ENCODE measurements at regions not wholly inside any gene's neighbourhood (a gene's known extent, or its start where the extent isn't known, plus 50 kb on each side); places are given as distances from the start of the nearest gene placed in this dataset.

DNA sequence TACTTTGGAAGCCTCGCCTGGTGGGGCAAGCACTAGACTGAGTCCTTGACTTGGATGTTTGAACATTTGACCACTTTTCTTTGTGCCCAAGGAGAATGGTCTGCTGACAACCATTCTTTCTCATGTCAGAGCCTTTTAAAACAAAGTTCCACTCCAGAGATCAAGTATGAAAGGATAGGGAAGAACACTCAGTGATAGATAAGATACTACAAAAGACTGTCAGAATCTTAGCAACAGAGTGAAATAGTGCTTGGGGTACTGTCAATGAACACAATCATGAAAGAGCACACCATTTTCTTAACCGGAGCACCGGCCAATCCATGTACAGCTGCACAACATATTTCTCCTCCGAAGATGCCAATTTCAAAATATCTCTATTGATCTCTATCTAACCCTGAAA is 82.8 kb upstream of the ADO start:
- DNase-seq: no peak

DNA sequence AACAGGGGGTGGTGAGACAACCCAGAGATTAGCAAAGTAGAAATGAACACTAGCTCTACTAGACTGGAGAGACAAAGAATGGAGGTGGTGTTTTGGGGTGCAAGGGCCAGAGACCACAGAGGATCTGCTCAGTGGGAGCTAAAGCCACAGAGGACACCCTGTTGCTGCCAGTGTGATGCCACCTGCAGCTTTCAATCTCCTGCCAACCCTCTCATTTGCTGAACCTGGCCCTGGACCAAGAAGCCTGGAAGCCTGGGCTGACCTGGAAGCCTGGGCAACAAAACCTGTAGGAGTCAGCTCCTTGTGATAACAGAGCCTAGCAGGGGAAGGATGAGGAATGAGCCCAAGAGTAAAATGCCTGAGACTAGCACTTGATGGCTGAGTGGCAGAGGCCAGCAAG is 81.1 kb upstream of the ADO start:
- DNase-seq: no peak

DNA sequence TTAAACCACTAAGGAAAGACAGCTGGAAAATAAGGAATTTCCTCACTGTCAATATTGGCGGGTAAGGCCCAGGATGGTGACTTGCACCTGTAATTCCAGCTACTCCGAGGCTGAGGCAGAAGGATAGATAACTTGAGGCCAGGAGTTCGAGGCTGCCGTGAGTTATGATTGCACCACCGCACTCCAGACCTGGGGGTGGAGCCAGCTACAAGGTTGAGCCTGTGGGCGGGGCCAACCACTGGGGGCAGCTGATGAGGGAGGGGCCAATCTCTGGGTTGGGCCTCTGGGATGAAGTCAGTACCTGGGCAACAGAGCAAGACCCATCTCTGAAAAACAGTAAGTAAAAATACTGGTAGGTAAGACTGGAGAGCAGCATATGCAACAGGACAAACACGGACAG is 80.1 kb upstream of the ADO start:
- no peak for DNase-seq

DNA sequence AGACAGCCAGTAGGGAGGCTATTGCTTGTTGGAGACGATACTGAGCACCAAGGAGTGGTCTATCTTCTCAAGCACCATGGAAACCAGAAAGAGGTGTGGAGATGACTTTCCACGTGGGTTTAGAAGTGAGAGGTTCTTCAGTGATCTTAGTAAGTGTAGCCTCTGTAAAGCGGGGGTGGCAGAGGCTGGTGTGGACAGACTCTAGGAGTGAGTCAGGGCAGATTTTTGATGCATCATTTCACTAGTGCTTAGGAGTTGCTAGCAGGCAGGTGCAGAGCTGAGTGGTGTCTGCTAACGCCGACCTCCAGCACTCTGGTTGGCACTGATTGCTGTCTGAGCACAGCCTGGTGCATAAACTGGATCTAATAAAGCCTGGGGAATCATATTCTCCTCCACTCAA is 78.4 kb upstream of the ADO start:
- no peak for DNase-seq

DNA sequence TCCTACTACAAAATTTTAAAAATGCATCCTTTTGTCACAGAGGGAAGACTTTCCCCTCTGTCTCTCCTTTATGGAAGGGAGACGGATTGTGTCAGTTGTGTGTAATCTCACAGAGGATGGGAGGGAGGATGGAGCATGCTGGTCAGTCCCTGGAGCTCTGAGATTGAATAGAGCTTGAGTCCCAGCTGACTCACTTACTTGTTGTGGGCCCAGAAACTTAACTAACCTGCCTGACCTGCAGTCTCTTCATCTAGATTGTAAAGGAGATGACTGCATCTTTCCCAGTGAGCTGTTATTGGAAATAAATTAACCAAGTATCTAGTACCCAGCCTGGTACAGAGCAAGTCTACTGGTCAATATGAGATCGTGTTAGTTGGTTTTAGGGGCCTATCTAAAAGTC is 77.9 kb upstream of the ADO start:
- no peak for DNase-seq

DNA sequence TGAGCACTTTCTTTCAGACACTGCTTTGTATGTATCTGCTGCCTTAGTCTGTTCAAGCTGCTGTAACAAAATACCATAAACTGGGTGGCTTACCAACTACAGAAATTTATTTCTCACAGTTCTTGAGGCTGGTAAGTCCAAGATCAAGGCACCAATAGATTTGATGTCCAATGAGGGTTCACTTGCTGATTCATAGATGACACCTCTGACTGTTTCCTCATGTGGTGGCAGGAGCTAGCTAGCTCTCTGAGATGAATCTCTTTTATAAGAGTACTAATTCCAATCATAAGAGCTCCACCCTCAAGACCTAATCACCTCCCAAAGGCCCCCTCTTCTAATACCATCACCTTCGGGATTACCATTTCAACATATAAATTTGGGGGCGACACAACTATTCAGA is 76.6 kb upstream of the ADO start:
- no peak for DNase-seq

DNA sequence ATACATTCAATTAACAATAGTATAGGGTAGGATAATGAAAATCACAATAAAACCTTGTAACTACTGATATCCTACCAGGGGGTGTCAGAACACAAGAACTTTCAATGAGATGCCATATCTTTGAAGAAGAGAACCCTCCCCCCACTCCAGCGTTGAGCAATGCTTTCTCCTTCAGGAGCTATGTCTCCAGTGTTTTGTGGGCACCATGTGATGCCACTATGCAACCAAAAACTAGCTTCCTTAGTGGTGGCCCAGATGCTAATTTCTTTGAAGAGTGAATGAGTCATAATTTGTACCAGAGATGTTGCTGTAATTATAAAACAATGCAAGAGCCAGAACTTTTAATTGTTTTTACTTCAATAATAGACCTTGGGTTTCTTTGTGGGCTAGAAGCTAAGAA is 76.0 kb upstream of the ADO start:
- no peak for DNase-seq

DNA sequence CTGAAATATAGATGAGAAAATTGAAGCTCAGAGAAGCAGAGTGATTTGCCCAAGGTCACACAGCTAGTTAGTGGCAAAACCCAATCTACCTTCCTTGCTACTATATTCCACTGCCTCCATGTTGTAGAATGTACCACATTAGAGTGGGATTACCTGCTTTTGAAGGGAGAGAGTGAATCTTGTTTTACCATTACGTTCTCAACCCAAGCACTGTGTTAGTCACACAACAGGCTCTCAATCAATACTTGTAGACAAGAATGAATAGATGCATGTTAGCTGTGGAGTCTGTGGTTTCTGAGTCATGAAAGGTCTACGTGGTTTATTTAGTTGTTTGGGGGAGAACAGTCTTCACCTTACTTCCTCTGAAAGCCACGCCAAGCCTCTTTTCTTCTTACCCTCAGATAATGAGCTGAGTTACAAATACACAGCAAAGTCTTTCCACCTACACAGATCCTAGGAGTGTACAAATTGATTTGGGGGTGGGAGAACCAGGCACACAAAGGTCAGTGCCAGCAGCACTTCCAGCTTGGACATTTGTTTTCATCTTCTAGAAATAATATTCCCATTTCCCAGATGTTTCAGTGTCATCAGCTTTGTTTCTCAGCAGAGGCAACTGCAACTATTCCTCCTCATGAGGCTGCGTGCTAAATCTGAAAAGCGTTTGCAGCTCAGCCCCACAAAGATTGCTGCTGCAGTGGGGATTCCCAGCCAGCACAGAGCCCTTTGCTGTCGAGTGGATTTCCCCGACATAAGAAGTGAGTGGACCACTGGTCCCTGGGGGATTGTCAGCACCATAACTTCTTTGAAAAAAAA is 71.5 kb upstream of the ADO start:
- no peak for DNase-seq

DNA sequence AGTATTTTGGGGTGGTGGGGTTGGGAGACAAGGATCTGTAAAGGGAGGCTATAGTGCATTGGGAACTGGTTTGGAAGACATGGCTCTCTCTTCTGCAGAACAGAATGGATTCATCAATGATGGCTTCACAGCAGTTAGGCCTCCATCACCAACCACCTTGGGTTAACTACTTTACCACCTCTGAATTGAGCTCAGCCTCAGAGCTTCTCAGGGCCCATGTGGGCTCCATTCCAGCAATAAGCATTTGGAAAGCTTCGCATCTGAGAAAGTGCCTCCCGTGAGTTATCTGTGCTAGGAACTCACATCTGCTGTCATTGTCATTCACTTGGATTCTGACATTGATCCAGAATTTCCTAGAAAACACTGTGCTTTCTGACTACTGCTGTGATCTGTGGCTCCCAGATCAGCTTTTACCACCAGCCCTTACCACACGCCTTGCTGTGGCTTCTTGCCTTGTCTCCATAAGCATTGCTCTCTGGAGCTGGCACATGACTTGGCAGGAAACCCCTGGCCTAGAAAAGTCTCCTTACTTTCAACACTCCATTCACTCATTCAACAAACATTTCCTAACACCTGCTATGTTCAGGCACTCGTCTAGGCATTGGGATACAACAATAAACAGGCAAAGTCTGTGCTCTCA is 70.7 kb upstream of the ADO start:
- no peak for DNase-seq

DNA sequence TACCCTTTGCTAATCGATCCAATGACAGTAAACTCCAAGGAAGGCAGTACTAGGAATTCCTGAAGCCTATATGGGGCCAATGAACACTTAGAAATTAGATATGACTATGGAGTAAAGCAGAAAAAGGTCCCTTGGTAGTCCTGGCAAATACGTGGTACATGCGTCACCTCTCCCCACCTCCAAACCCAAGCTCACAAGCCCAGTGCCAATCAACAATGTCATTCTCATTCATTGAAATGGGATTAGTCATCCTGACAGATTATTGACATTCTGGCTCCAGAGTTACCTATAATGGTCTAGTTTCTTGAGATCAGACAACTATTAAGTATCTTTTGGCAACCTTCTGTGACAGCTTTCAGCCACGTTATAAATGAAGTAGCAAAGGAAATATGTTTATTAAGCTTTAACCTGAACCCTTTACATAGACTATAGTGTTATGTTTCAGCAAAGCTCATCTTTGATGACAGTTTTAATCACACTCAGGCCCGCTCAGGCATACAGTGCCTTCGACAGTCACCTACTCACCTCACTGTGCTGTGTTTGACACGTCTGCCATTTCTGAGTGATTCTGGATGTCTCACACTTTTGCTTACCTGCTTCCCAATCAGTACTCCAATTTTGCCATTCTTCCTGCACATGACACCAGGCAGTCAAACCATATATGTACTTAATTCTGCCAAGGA is 69.6 kb upstream of the ADO start:
- no peak for DNase-seq

DNA sequence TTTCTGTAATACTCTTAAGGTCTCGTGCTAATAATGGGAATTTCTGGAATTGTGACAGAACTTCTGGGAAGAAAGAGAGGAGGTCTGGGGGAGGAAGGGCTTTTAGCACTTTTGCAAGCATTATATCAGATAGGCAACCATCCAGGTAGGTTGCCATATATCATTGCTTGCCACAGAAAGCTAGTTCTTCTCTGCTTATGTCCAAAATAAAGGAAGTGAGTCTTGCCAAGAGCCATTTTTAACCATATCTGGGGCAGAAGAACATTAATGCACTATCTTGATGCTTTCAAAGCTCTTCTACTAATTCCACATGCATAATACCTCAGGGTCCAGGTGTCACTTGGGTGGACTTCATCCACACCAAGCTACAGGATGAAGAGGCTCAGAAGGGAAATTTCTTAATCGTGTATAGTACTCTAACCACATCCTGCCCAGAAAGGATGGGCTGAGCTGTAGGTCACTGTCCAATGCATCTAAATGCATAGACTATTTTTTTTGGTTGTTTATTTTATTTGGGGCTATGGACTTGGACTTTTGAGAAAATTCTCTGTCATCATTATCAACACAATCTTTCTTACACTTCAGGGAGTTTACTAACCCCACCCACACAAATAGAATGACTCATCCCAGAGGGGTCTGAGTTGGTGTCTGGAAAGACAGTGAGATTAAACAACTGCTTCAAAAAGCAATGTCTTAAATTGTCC is 68.9 kb upstream of the ADO start:
- no peak for DNase-seq

DNA sequence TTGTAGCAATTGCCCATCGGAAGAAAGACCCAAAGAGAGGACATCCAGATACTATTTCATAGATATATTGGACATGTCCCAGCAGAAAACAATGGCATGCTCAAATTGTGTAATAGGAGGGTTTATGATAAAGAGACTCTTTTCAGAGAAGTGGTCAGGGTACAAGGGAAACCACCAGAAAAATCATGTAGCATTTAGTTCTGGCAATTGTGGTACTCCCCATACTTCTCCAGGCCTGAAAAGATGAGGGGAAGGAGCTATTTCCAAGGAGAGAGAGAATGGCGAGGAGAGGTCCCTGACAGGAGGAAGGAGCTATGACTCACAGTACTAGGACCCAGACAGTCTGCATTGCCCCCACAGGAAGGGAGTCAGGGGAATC is 68.4 kb upstream of the ADO start:
- no peak for DNase-seq

DNA sequence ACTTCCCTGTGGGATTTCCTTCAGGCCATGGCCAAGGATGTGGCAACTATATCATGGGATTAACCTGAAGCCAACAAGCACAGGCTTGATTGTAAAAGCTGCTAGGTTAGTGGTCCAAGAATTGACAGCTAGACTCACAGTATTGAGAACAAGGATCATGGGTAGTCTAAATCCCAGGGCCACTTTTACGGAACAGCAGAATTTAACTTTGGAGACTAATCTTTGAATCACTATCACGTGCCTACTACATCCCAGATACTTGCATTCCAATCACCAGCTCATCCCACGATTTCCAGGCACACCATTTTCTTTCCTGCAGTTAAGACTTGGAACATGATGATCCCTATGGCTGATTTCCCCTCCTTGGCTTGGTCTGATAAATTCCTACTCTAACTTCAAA is 65.6 kb upstream of the ADO start:
- DNase-seq: no peak

DNA sequence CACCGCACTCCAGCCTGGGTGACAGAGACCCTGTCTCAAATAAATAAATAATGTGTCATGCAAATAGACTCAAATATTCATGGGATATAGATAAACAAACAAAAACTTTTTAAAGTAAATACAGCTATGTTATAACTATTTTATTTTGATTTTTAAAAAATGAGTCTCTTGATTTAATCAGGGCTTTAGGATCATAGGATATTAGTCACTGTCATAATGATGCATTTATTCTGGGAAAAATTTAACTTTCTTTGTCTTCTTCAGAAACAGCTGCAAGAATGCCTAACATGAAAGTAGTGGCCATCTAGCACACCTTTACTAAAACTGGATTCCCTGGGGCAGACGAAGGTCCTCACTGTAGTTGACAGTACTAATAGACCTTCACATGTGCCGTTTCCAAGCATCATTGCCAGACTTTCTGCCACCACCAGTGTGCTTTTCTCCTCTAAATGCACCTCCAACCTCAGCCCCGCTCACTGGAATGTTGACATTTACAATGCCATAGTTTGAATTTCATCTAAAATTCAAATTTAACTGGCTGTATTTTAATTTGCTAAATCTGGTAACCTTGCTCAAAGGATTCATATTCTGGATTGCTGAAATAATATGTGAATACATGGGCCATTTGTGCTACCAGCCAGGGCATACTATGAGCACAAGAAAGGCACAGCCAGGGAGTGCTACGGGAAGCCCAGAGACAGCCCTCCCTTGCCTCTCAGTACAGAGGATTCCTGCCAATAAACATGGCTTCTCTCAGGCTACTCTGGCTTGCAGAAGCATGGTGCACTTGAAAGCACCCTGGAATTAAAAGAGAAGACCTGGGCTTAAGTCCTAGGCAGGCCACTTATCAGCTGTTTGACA is 63.4 kb upstream of the ADO start:
- no peak for DNase-seq

DNA sequence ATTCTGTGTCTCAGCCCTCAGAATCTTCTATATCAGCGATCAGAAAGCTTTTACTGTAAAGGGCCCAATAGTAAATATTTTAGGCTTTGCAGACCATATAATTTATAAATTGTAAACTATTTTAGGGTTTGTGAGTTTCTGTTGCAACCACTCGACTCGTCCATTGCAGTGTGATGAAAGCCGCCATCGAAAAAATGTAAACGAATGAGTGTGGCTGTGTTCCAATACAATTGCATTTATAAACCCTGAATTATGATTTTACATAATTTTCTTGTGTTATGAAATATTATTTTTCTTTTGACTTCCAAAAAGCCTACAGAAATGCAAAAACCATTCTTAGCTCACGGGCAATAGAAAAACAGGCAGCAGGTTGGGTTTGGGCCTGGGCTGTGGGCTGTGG is 62.5 kb upstream of the ADO start:
- DNase-seq: no peak

DNA sequence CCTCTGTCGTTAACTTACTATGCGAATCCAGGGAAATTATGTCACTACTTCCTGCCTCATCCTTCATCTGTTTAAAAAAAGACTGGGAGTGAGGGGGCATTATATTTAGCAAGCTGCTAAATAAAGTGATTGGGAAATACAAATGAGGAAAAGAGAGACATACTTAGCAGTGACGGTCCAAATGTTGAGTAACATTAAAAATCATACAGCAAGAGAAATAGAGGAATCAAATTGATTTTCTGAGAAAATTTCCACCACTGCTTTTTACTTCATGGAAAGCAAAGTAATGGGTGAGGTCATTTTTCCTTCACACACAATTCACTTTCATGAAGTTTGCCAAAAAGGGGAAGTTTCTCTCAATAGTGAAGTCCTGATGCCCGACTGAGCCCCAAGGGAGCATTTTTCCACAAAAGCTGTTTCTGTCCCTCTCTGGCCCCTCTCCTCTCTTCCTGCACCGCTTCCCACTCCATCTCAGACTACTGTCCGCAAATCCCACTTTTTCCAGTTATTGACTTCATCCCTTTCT is 61.9 kb upstream of the ADO start:
- DNase-seq: no peak

DNA sequence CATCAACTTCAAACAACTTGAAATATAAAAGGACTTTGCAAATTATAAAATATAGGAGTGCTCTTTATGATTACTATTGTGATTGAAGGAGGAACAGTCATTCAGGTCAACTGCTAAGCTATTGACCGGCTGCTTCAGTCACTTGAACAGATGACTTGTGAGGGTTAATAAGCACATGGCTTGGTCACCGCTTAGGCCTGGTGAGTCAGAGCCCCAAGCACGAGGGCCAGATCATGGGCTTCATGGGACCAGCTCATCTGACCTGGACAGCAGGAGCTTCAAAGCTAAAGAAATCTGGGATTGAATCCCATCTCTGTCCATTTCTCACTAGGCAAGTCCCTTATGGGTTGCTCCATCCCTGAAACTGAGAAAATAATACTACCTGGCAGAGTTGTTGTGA is 60.4 kb upstream of the ADO start:
- no peak for DNase-seq

DNA sequence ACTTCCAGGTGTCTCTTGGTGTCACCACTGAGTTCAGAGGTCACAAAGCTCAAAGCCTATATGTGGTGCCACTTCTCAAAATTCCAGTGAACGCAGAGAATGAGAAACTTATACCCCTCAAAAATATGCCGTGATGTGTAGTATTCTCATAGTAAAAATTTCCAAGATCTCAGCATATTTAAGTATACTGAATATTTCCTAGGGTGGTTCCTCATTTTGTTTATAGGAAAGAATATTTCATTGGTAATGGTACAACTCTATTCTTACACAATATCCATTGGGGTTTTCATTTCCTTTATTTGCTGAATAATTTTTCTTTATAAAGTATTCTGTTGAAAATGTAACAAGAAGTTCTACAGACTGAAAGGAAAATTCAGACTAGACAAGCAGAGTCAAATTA is 58.9 kb upstream of the ADO start:
- no peak for DNase-seq

DNA sequence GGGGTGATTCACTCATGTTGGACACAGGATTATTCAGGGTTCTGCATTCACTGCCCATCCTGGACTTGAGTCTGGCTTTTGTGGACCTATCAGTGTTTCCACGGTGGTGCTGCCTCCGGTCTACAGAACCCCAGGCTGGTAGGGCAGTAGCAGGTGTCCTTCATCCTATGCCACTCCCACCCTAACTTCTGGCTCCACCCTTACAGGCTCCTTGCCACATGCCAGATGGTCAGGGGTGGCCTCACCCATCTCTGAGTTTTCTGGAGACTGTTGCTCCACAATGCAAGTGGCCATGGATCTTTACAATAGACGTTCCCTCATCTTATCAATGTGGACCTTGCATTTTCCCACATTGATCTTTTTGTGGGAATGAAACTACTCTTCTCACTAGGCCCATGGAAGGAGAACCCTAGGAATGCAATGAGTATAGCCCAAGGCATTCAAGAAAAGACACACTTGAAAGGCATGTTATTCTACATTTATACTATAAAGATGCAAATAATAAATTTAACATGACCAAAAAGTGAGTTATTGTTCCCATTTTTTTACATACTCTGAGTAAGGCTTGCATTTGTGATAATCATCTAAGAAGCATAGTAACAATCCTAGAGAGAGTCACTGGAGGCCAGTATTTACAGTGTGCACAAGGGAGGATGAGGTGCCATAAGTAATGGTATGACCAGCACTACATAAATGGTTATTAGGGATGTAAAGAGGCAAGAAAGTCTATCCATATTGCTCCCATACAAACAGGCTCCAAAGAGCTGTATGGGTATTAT is 57.4 kb upstream of the ADO start:
- DNase-seq: no peak

DNA sequence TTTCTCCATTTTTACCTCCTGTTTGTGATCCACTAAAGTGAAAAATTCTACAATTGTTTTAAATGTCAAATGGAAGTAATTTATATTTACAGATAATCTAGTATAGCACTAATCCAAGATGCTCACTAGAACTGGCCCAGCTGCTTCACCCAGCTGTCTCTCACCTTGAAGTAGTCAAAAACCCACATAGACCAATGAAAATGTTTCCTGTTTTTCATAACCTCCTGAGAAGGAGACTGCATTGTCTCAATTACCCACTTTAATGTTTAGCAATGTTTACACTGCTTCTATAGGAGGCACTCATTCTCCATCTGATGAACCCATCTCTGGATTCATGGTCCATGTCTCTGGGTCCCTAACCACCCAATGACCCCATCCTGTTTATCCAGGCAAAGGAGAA is 56.1 kb upstream of the ADO start:
- no peak for DNase-seq

DNA sequence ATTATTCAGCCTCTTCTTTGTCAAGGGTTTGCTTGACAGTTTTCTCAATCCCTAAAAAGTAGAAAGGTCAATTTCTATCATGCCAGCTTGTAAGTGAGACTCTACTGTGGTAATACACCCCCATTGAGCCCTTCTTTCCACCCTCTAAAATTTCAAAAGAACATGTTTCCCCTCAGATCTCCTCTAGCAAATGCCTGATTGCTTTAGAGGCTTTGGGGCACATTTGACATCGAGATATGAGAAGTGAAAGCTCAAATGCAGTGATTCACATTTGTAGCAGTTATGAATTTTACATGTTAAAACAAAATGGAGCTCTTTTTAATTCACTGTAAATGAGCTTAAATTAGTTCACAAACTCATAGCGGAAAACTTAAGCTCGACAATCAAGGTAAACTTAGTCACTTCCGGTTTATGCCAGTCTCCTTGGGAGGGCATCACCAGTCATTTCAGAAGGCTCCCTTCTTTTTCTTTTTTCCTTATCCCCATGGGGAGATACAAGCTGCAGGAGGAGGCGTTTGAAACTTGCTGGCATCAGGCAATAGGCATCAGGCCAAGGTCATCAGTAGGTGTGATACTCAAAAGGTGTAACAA is 55.3 kb upstream of the ADO start:
- no peak for DNase-seq
